Loucy (cell line): ENCODE measurements at regions not wholly inside any gene's neighbourhood (a gene's known extent, or its start where the extent isn't known, plus 50 kb on each side); places are given as distances from the start of the nearest gene placed in this dataset.

ENCODE experiments used
- H2AFZ ChIP-seq: fragments of 200-600 bp; sonication (generic); 2 replicates; pipeline ENCODE4 v1.6.0; 2016; ENCODE audit warnings: antibody characterized with exemption, mild to moderate bottlenecking, low read length, moderate library complexity
- H3F3A ChIP-seq: fragments of 200-600 bp; 2 replicates; pipeline ENCODE4 v1.6.0; 2016; ENCODE audit warnings: antibody characterized with exemption, low read depth, mild to moderate bottlenecking
- H3K27me3 ChIP-seq: fragments of 200-600 bp; sonication (generic); 2 replicates; pipeline ENCODE4 v1.6.1; 2014; ENCODE audit warnings: low read length, mild to moderate bottlenecking; ENCODE audit not compliant: insufficient read depth, poor library complexity, severe bottlenecking
- H3K36me3 ChIP-seq: fragments of 200-600 bp; sonication (generic); 2 replicates; pipeline ENCODE4 v1.6.1; 2016; ENCODE audit warnings: low read length; ENCODE audit not compliant: insufficient read depth
- H3K4me1 ChIP-seq: fragments of 200-600 bp; sonication (generic); 2 replicates; pipeline ENCODE4 v1.5.1; 2014; ENCODE audit warnings: low read length, mild to moderate bottlenecking; ENCODE audit not compliant: insufficient read depth, poor library complexity, severe bottlenecking
- H3K4me2 ChIP-seq: fragments of 200-600 bp; sonication (generic); 2 replicates; pipeline ENCODE4 v1.6.0; 2014; ENCODE audit warnings: antibody characterized with exemption, low read length, low read depth, mild to moderate bottlenecking; ENCODE audit not compliant: poor library complexity, severe bottlenecking
- H3K4me3 ChIP-seq: fragments of 200-600 bp; sonication (generic); 2 replicates; pipeline ENCODE4 v1.5.1; 2014; ENCODE audit warnings: low read length, mild to moderate bottlenecking, mixed read lengths; ENCODE audit not compliant: poor library complexity, severe bottlenecking
- H3K79me2 ChIP-seq: fragments of 200-600 bp; sonication (generic); 2 replicates; pipeline ENCODE4 v1.6.1; 2014; ENCODE audit warnings: low read length; ENCODE audit not compliant: insufficient read depth
- H3K9ac ChIP-seq: fragments of 200-600 bp; sonication (generic); 2 replicates; pipeline ENCODE4 v1.6.0; 2014; ENCODE audit warnings: mild to moderate bottlenecking, low read depth, low read length, moderate library complexity; ENCODE audit not compliant: poor library complexity, severe bottlenecking
- H3K9me2 ChIP-seq: fragments of 200-600 bp; sonication (generic); replicated peaks from 2 replicates; pipeline ENCODE4 v1.6.1; 2016; ENCODE audit warnings: low read depth, low read length, mixed read lengths
- H3K9me3 ChIP-seq: fragments of 200-600 bp; sonication (generic); 2 replicates; pipeline ENCODE4 v1.6.1; 2014; ENCODE audit warnings: mild to moderate bottlenecking, antibody characterized with exemption, low read length, low read depth; ENCODE audit not compliant: insufficient read depth
- H4K20me1 ChIP-seq: fragments of 200-600 bp; sonication (generic); 2 replicates; pipeline ENCODE4 v1.6.0; 2014; ENCODE audit warnings: antibody characterized with exemption, low read length, mild to moderate bottlenecking; ENCODE audit not compliant: insufficient read depth, poor library complexity, severe bottlenecking
- CTCF ChIP-seq: fragments of 200-600 bp; sonication (generic); conservative IDR thresholded peaks from 2 replicates; pipeline ENCODE4 v1.5.1; 2014; ENCODE audit warnings: mild to moderate bottlenecking, antibody characterized with exemption, low read length
- EZH2phosphoT487 ChIP-seq: fragments of 200-600 bp; IDR thresholded peaks from 2 replicates; pipeline ENCODE4 v1.6.1; 2018; ENCODE audit warnings: antibody characterized with exemption, mild to moderate bottlenecking, moderate library complexity, borderline replicate concordance

GRCh38 chr5:24732184-24732583, 87.4 kb upstream of the CDH10 start:
- no peaks in the 10 kb centered on the region for H3K9me2 ChIP-seq
- H3K4me3 ChIP-seq: no peak overlapping the region
- no peaks in the 10 kb centered on the region for H3F3A ChIP-seq
- no peaks in the 10 kb centered on the region for H3K27me3 ChIP-seq
- no peak for TF ChIP-seq CTCF
- no peak for TF ChIP-seq EZH2phosphoT487
- no peaks in the 10 kb centered on the region for H4K20me1 ChIP-seq
- H3K4me1 ChIP-seq: no peaks in the 10 kb centered on the region
- no peak overlapping the region for H3K9ac ChIP-seq
- H3K79me2 ChIP-seq: no peaks in the 10 kb centered on the region
- no peaks in the 10 kb centered on the region for H3K36me3 ChIP-seq
- no peak overlapping the region for H3K4me2 ChIP-seq
- H2AFZ ChIP-seq: no peak overlapping the region
- no peaks in the 10 kb centered on the region; the same call in 1 of the 2 replicates for H3K9me3 ChIP-seq

GRCh38 chr5:24720743-24721142, 76.0 kb upstream of the CDH10 start:
- TF ChIP-seq EZH2phosphoT487: no peak
- TF ChIP-seq CTCF: no peak

GRCh38 chr5:24714746-24715145, 70.0 kb upstream of the CDH10 start:
- Histone ChIP-seq H3K9ac (no peak overlapping the region), H3K36me3 (no peaks in the 10 kb centered on the region), H3K9me3 (no peaks in the 10 kb centered on the region), H3K4me3 (no peak overlapping the region), H3K4me1 (no peaks in the 10 kb centered on the region), H2AFZ (no peak overlapping the region), H4K20me1 (no peaks in the 10 kb centered on the region), H3F3A (no peaks in the 10 kb centered on the region), H3K9me2 (no peaks in the 10 kb centered on the region), H3K79me2 (no peaks in the 10 kb centered on the region), H3K27me3 (no peaks in the 10 kb centered on the region), H3K4me2 (no peak overlapping the region)
- no peak for TF ChIP-seq CTCF
- no peak for TF ChIP-seq EZH2phosphoT487

More at GRCh38 chr5:24720743-24721142, 76.0 kb upstream of the CDH10 start:
- Histone ChIP-seq H3F3A (no peaks in the 10 kb centered on the region), H4K20me1 (no peaks in the 10 kb centered on the region), H3K9me3 (no peaks in the 10 kb centered on the region), H3K4me1 (no peaks in the 10 kb centered on the region), H2AFZ (no peak overlapping the region), H3K4me3 (no peak overlapping the region), H3K36me3 (no peaks in the 10 kb centered on the region), H3K9me2 (no peaks in the 10 kb centered on the region), H3K27me3 (no peaks in the 10 kb centered on the region), H3K9ac (no peak overlapping the region), H3K4me2 (no peak overlapping the region), H3K79me2 (no peaks in the 10 kb centered on the region)
